ENCODE measurements at regions not wholly inside any gene's neighbourhood (a gene's known extent, or its start where the extent isn't known, plus 50 kb on each side); places are given as distances from the start of the nearest gene placed in this dataset.
A peak's percentile ranks its signal among the peaks of the same experiment; 100 is the strongest.

DNA sequence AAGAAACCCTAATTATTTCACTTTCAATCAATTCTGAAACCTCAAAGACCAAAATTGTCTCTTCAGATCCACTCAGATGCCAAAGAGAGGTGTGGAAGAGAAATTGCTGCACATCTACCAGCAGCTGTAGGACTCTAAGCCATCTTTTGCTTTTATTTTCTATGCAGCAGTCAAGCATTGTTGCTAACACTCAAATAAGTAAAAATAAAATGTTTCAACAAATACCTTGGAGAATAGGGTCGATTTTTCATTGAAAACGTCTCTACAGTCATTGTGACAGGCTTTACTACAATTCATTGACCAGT lies 66.4 kb upstream of the CFAP20DC start:
- no peaks in the 10 kb centered on the region for H3K36me3 ChIP-seq
- H3K4me1 ChIP-seq (ENCODE audit: low read depth), result peaks cover 3% of the 10 kb centered on the region
- no peak overlapping the region for H3K4me3 ChIP-seq
- peaks cover 24% of the 10 kb centered on the region for H3K27me3 ChIP-seq
- DNase-seq (ENCODE audit: low read depth in 1 of 2, low spot score in 1 of 2), result no peak
- no peaks in the 10 kb centered on the region for H3K9me3 ChIP-seq (ENCODE audit: low read depth)
- H3K27ac ChIP-seq, result no peak overlapping the region
- TF ChIP-seq, protein P1, sequence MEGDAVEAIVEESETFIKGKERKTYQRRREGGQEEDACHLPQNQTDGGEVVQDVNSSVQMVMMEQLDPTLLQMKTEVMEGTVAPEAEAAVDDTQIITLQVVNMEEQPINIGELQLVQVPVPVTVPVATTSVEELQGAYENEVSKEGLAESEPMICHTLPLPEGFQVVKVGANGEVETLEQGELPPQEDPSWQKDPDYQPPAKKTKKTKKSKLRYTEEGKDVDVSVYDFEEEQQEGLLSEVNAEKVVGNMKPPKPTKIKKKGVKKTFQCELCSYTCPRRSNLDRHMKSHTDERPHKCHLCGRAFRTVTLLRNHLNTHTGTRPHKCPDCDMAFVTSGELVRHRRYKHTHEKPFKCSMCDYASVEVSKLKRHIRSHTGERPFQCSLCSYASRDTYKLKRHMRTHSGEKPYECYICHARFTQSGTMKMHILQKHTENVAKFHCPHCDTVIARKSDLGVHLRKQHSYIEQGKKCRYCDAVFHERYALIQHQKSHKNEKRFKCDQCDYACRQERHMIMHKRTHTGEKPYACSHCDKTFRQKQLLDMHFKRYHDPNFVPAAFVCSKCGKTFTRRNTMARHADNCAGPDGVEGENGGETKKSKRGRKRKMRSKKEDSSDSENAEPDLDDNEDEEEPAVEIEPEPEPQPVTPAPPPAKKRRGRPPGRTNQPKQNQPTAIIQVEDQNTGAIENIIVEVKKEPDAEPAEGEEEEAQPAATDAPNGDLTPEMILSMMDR (IDR thresholded peaks at IDR 0.05; ENCODE audit: low read depth, low read length), result no peak

GRCh38 chr3:59115364-59116232 lies 65.8 kb upstream of the CFAP20DC start:
- peaks cover 3% of the 10 kb centered on the region for H3K4me1 ChIP-seq (ENCODE audit: low read depth)
- TF ChIP-seq, protein P1 (IDR thresholded peaks at IDR 0.05; ENCODE audit: low read depth, low read length), result no peak
- no peak overlapping the region for H3K27ac ChIP-seq
- H3K27me3 ChIP-seq, result peaks cover 24% of the 10 kb centered on the region
- DNase-seq (ENCODE audit: low read depth in 1 of 2, low spot score in 1 of 2), result peak; percentile 17 to 32
- no peak overlapping the region for H3K4me3 ChIP-seq
- H3K9me3 ChIP-seq (ENCODE audit: low read depth), result no peaks in the 10 kb centered on the region
- H3K36me3 ChIP-seq, result no peaks in the 10 kb centered on the region

- no peak for DNase-seq (ENCODE audit: low read depth in 1 of 2, low spot score in 1 of 2)
- no peaks in the 10 kb centered on the region for H3K9me3 ChIP-seq (ENCODE audit: low read depth)
- no peaks in the 10 kb centered on the region for H3K36me3 ChIP-seq
- H3K27me3 ChIP-seq, result peaks cover 4% of the 10 kb centered on the region
- TF ChIP-seq, protein P1 (IDR thresholded peaks at IDR 0.05; ENCODE audit: low read depth, low read length), result no peak
- no peaks in the 10 kb centered on the region for H3K4me1 ChIP-seq (ENCODE audit: low read depth)
- no peak overlapping the region for H3K27ac ChIP-seq
- H3K4me3 ChIP-seq, result no peak overlapping the region
These were observed 58.3 kb upstream of the CFAP20DC start for GRCh38 chr3:59107856-59108815.

DNA sequence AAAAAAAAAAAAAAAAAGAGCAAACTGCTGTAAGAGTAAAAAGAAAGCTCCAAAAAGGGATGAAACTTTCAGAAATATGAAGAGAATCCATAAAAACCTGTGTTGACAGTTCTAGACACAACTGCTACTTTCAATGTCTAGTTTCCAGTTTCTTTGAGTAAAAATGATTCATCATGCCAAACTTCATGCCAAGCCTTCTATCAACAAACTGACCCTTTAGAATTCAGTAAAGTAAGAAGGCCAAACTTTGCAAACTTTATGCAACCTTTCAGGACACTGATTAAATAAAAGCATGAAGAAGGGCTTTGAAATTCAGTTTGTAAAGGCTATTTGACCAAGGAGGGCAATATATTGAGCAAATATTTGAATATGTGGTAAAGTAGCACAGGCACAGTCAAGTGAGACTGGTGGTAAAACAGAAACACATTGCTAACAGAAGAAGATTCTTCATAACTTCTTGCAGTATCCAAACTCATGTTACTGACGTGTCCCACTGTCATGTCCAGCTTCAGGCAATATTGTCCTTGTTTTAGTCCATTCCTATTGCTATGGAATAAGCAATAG lies 56.3 kb upstream of the CFAP20DC start:
- H3K27ac ChIP-seq, result no peak overlapping the region
- no peaks in the 10 kb centered on the region for H3K9me3 ChIP-seq (ENCODE audit: low read depth)
- H3K27me3 ChIP-seq, result no peaks in the 10 kb centered on the region
- DNase-seq (ENCODE audit: low read depth in 1 of 2, low spot score in 1 of 2), result no peak
- no peaks in the 10 kb centered on the region for H3K4me1 ChIP-seq (ENCODE audit: low read depth)
- TF ChIP-seq, protein P1 (IDR thresholded peaks at IDR 0.05; ENCODE audit: low read depth, low read length), result no peak
- no peaks in the 10 kb centered on the region for H3K36me3 ChIP-seq
- H3K4me3 ChIP-seq, result no peak overlapping the region

- TF ChIP-seq, protein P1 (IDR thresholded peaks at IDR 0.05; ENCODE audit: low read depth, low read length), result no peak
- no peak for DNase-seq (ENCODE audit: low read depth in 1 of 2, low spot score in 1 of 2)
- Histone ChIP-seq H3K4me1 (ENCODE audit: low read depth) (no peaks in the 10 kb centered on the region), H3K27ac (no peak overlapping the region), H3K9me3 (ENCODE audit: low read depth) (no peaks in the 10 kb centered on the region), H3K36me3 (no peaks in the 10 kb centered on the region), H3K4me3 (no peak overlapping the region), H3K27me3 (no peaks in the 10 kb centered on the region)
These were observed 53.7 kb upstream of the CFAP20DC start for GRCh38 chr3:59103552-59103951.

Measured in cardiac muscle cell (in vitro differentiated cells and primary cell).